Body of pancreas (tissue), 4 donors: ENCODE measurements at regions not wholly inside any gene's neighbourhood (a gene's known extent, or its start where the extent isn't known, plus 50 kb on each side); places are given as distances from the start of the nearest gene placed in this dataset.
"Not testable (repeated sequence)": the region's sequence is repeated elsewhere in the genome, so short reads cannot be mapped to it uniquely, and the experiment has no call there.

Experiments
- POLR2A ChIP-seq, 3 donors: fragments of 450-650 bp; IDR thresholded peaks; one replicate each; pipeline ENCODE4 v1.6.1; 2016; ENCODE audit warnings: antibody characterized with exemption in 3 of 3, mild to moderate bottlenecking in 2 of 3
- TF ChIP-seq, protein P1 (sequence below), 7 experiments: fragments of 450-650 bp in 4 of 7; fragments of 200-600 bp in 3 of 7; sonication (generic) in 3 of 7; IDR thresholded peaks; one replicate each; pipeline ENCODE4 v1.5.1; 2016 to 2019; ENCODE audit warnings: antibody characterized with exemption in 7 of 7

DNA sequence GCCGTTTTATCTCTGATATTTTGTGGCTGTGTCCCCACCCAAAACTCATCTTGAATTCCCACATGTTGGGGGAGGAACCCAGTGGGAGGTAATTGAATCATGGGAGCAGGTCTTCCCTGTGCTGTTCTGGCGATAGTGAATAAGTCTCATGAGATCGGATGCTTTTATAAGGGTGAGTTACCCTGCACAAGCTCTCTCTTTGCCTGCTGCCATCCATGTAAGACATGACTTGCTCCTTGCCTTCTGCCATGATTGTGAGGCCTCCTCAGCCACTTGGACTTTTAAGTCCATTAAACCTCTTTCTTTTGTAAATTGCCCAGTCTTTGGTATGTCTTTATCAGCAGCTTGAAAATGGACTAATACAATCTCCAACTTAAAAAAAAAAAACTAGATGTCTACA is 502.8 kb downstream of the TFAP2B start:
- TF ChIP-seq, protein P1, sequence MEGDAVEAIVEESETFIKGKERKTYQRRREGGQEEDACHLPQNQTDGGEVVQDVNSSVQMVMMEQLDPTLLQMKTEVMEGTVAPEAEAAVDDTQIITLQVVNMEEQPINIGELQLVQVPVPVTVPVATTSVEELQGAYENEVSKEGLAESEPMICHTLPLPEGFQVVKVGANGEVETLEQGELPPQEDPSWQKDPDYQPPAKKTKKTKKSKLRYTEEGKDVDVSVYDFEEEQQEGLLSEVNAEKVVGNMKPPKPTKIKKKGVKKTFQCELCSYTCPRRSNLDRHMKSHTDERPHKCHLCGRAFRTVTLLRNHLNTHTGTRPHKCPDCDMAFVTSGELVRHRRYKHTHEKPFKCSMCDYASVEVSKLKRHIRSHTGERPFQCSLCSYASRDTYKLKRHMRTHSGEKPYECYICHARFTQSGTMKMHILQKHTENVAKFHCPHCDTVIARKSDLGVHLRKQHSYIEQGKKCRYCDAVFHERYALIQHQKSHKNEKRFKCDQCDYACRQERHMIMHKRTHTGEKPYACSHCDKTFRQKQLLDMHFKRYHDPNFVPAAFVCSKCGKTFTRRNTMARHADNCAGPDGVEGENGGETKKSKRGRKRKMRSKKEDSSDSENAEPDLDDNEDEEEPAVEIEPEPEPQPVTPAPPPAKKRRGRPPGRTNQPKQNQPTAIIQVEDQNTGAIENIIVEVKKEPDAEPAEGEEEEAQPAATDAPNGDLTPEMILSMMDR (IDR thresholded peaks at IDR 0.05): not testable (repeated sequence)
- TF ChIP-seq POLR2A (IDR thresholded peaks at IDR 0.05): not testable (repeated sequence)
